Gastroesophageal sphincter (tissue), 3 donors: ENCODE measurements at regions not wholly inside any gene's neighbourhood (a gene's known extent, or its start where the extent isn't known, plus 50 kb on each side); places are given as distances from the start of the nearest gene placed in this dataset.

Experiments
- EP300 ChIP-seq: sonication (generic); formaldehyde crosslinking; IDR thresholded peaks from one replicate; pipeline ENCODE4 v1.6.1; 2017; ENCODE audit warnings: antibody characterized with exemption, mild to moderate bottlenecking
- POLR2A ChIP-seq, 2 donors: fragments of 450-650 bp; IDR thresholded peaks; one replicate each; pipeline ENCODE4 v1.6.1; 2017; ENCODE audit warnings: antibody characterized with exemption in 2 of 2, mild to moderate bottlenecking in 2 of 2, moderate library complexity in 1 of 2
- POLR2AphosphoS5 ChIP-seq: sonication (generic); formaldehyde crosslinking; IDR thresholded peaks from one replicate; pipeline ENCODE4 v1.6.1; 2017; ENCODE audit warnings: antibody characterized with exemption
- TF ChIP-seq, protein P1 (sequence below), 4 experiments: fragments of 200-600 bp in 2 of 4; fragments of 450-650 bp in 2 of 4; sonication (generic) in 1 of 4; IDR thresholded peaks; one replicate each; pipeline ENCODE4 v1.5.1; 2017 to 2019; ENCODE audit warnings: antibody characterized with exemption in 4 of 4, mild to moderate bottlenecking in 2 of 4, moderate library complexity in 2 of 4

DNA sequence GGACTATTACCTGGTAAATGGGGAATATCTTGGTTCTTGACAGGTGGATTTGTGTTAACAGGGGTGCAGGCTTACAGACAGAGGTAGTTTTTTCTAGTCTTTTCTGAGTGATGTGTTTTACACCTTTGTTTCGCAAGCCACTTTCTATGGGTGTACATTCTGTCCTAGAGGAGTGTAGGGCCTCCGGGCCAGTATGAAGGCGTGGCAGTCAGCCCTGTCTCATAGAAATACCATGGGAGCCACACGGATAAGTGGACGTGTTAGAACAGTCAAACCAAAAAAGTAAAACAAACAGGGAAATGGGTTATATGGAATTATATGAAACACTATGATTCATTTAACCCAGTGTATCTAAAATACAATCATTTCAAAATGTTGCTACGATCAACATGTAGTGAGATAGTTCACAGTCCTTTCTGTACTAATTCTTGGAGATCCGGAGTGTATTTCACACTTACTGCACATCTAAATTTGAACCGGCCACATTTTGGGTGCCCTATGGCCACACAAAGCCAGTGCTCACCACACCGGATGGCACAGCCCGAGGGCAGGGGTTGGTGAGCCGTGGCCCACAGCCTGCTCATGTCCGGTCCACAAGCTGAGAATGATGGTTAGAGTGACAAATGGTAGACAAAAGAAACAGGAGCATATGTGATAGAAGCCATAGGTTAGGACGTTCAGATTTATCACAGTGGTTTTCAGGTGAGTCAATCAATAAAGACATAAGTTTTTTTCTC is 80.1 kb upstream of the IRX4 start:
- TF ChIP-seq, protein P1, sequence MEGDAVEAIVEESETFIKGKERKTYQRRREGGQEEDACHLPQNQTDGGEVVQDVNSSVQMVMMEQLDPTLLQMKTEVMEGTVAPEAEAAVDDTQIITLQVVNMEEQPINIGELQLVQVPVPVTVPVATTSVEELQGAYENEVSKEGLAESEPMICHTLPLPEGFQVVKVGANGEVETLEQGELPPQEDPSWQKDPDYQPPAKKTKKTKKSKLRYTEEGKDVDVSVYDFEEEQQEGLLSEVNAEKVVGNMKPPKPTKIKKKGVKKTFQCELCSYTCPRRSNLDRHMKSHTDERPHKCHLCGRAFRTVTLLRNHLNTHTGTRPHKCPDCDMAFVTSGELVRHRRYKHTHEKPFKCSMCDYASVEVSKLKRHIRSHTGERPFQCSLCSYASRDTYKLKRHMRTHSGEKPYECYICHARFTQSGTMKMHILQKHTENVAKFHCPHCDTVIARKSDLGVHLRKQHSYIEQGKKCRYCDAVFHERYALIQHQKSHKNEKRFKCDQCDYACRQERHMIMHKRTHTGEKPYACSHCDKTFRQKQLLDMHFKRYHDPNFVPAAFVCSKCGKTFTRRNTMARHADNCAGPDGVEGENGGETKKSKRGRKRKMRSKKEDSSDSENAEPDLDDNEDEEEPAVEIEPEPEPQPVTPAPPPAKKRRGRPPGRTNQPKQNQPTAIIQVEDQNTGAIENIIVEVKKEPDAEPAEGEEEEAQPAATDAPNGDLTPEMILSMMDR (IDR thresholded peaks at IDR 0.05): no peak
- no peak for TF ChIP-seq POLR2A (IDR thresholded peaks at IDR 0.05)
- TF ChIP-seq EP300: no peak
- TF ChIP-seq POLR2AphosphoS5: no peak
